GM18951 (cell line): ENCODE measurements at regions not wholly inside any gene's neighbourhood (a gene's known extent, or its start where the extent isn't known, plus 50 kb on each side); places are given as distances from the start of the nearest gene placed in this dataset.

Experiments
- POLR2A ChIP-seq: IDR thresholded peaks from 4 replicates; pipeline ENCODE4 v1.6.1; 2011; ENCODE audit warnings: mild to moderate bottlenecking; ENCODE audit not compliant: insufficient read length, insufficient read depth; ENCODE audit errors: extremely low read depth
- in situ Hi-C: fragments of 300-500 bp; cut with MboI; formaldehyde crosslinking; loops from one replicate; pipeline ENCODE4 v1.12.0; 2022; ENCODE audit warnings: low sequenced_read_pairs, mixed read lengths, inconsistent platforms; ENCODE audit not compliant: unreplicated experiment

GRCh38 chr2:41741951-41742595 lies 305.7 kb upstream of the PKDCC start:
- in situ Hi-C loops = no loop called here

GRCh38 chr2:41743324-41743723 lies 304.5 kb upstream of the PKDCC start:
- in situ Hi-C loops = no loop called here
- no peak for TF ChIP-seq POLR2A

More at GRCh38 chr2:41741951-41742595, 305.7 kb upstream of the PKDCC start:
- TF ChIP-seq POLR2A = no peak

GRCh38 chr2:41750829-41751228 lies 297.0 kb upstream of the PKDCC start:
- in situ Hi-C loops = no loop called here
- no peak for TF ChIP-seq POLR2A

- no peak for TF ChIP-seq POLR2A
- in situ Hi-C loops = no loop called here
Observed at GRCh38 chr2:41759880-41760279, 287.9 kb upstream of the PKDCC start.

GRCh38 chr2:41763141-41763540 lies 284.7 kb upstream of the PKDCC start:
- in situ Hi-C loops = no loop called here
- TF ChIP-seq POLR2A = no peak

GRCh38 chr2:41764131-41764530 lies 283.7 kb upstream of the PKDCC start:
- no peak for TF ChIP-seq POLR2A
- in situ Hi-C loops = no loop called here

- in situ Hi-C loops = no loop called here
- TF ChIP-seq POLR2A = no peak
Observed at GRCh38 chr2:41764919-41765318, 282.9 kb upstream of the PKDCC start.

GRCh38 chr2:41768310-41768709 lies 279.5 kb upstream of the PKDCC start:
- TF ChIP-seq POLR2A = no peak
- in situ Hi-C loops = no loop called here

GRCh38 chr2:41771710-41772109 lies 276.1 kb upstream of the PKDCC start:
- no peak for TF ChIP-seq POLR2A
- in situ Hi-C loops = no loop called here

GRCh38 chr2:41772697-41773096 lies 275.1 kb upstream of the PKDCC start:
- in situ Hi-C loops = no loop called here

GRCh38 chr2:41774011-41774605 lies 273.7 kb upstream of the PKDCC start:
- TF ChIP-seq POLR2A = no peak
- in situ Hi-C loops = no loop called here

More at GRCh38 chr2:41772697-41773096, 275.1 kb upstream of the PKDCC start:
- TF ChIP-seq POLR2A = no peak

- no peak for TF ChIP-seq POLR2A
- in situ Hi-C loops = loop anchor here (25.0 kb wide), 1 partner anchor 363 kb away; no protein-coding TSS in a partner anchor
Observed at GRCh38 chr2:41775366-41776025, 272.3 kb upstream of the PKDCC start.

GRCh38 chr2:41779888-41780287 lies 267.9 kb upstream of the PKDCC start:
- in situ Hi-C loops = loop anchor here (25.0 kb wide), 1 partner anchor 368 kb away; no protein-coding TSS in a partner anchor
- no peak for TF ChIP-seq POLR2A
